ENCODE measurements at regions not wholly inside any gene's neighbourhood (a gene's known extent, or its start where the extent isn't known, plus 50 kb on each side); places are given as distances from the start of the nearest gene placed in this dataset.

GRCh38 chr10:130359711-130360110, 223.5 kb downstream of the GLRX3 start:
- H2BK120ac ChIP-seq (ENCODE audit: low read depth, low read length): no peak overlapping the region
- no peak overlapping the region for H3K4me2 ChIP-seq (ENCODE audit: low read depth, low read length)
- no peaks in the 10 kb centered on the region for H3K9me1 ChIP-seq (ENCODE audit: insufficient read depth, low read length)
- H3K9ac ChIP-seq (ENCODE audit: low read depth, low read length): no peak overlapping the region
- H3K36me3 ChIP-seq (ENCODE audit: control insufficient read depth, insufficient read depth, low read length): no peaks in the 10 kb centered on the region
- H2AK9ac ChIP-seq (replicated peaks; ENCODE audit: low read depth, low read length, poor library complexity): no peak overlapping the region
- H3K23ac ChIP-seq (ENCODE audit: low read depth, low read length): no peak overlapping the region
- ATAC-seq (ENCODE audit: low read depth): no peak
- TF ChIP-seq, protein P1, sequence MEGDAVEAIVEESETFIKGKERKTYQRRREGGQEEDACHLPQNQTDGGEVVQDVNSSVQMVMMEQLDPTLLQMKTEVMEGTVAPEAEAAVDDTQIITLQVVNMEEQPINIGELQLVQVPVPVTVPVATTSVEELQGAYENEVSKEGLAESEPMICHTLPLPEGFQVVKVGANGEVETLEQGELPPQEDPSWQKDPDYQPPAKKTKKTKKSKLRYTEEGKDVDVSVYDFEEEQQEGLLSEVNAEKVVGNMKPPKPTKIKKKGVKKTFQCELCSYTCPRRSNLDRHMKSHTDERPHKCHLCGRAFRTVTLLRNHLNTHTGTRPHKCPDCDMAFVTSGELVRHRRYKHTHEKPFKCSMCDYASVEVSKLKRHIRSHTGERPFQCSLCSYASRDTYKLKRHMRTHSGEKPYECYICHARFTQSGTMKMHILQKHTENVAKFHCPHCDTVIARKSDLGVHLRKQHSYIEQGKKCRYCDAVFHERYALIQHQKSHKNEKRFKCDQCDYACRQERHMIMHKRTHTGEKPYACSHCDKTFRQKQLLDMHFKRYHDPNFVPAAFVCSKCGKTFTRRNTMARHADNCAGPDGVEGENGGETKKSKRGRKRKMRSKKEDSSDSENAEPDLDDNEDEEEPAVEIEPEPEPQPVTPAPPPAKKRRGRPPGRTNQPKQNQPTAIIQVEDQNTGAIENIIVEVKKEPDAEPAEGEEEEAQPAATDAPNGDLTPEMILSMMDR (conservative IDR thresholded peaks at IDR 0.05; ENCODE audit: low read depth, low read length): no peak
- TF ChIP-seq FOS (IDR thresholded peaks at IDR 0.05; ENCODE audit: low read depth, low read length): no peak
- TF ChIP-seq, protein P2, sequence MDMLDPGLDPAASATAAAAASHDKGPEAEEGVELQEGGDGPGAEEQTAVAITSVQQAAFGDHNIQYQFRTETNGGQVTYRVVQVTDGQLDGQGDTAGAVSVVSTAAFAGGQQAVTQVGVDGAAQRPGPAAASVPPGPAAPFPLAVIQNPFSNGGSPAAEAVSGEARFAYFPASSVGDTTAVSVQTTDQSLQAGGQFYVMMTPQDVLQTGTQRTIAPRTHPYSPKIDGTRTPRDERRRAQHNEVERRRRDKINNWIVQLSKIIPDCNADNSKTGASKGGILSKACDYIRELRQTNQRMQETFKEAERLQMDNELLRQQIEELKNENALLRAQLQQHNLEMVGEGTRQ (IDR thresholded peaks at IDR 0.05; ENCODE audit: low read depth, low read length): no peak
- TF ChIP-seq RCOR1 (IDR thresholded peaks at IDR 0.05; ENCODE audit: insufficient replicate concordance, low read length): no peak
- no peak for TF ChIP-seq CHD1 (IDR thresholded peaks at IDR 0.05; ENCODE audit: low read depth, low read length)
- no peak for TF ChIP-seq NFE2L2 (IDR thresholded peaks at IDR 0.05; ENCODE audit: low read depth, low read length)
- no peak for TF ChIP-seq MXI1 (IDR thresholded peaks at IDR 0.05; ENCODE audit: borderline replicate concordance, low read depth, low read length)
- TF ChIP-seq MAFK (IDR thresholded peaks at IDR 0.05; ENCODE audit: low read depth, low read length): no peak
- no peak for TF ChIP-seq RFX5 (IDR thresholded peaks at IDR 0.05; ENCODE audit: low read depth, low read length)
- TF ChIP-seq ELK1 (IDR thresholded peaks at IDR 0.05; ENCODE audit: borderline replicate concordance, low read depth, low read length): no peak
- TF ChIP-seq MAZ (IDR thresholded peaks at IDR 0.05; ENCODE audit: borderline replicate concordance, low read depth, low read length): no peak
- no peak for TF ChIP-seq POLR2A (IDR thresholded peaks at IDR 0.05; ENCODE audit: low read depth, low read length)
- TF ChIP-seq SMC3 (IDR thresholded peaks at IDR 0.05; ENCODE audit: low read depth, low read length): no peak
- TF ChIP-seq RAD21 (IDR thresholded peaks at IDR 0.05; ENCODE audit: low read length): no peak
- no peak for TF ChIP-seq BHLHE40 (IDR thresholded peaks at IDR 0.05; ENCODE audit: low read depth, low read length)
- no peak for TF ChIP-seq CEBPB (IDR thresholded peaks at IDR 0.05; ENCODE audit: low read depth, low read length)
- peaks cover 53% of the 10 kb centered on the region for H3K9me3 ChIP-seq (ENCODE audit: control insufficient read depth, insufficient read depth, low read length)
- H3K79me1 ChIP-seq (ENCODE audit: low read depth in 1 of 2, low read length in 2 of 2): no peaks in the 10 kb centered on the region
- no peak overlapping the region for H3K27ac ChIP-seq (ENCODE audit: insufficient read depth, low read length)
- H2BK20ac ChIP-seq (ENCODE audit: low read depth, low read length): no peak overlapping the region
- intact Hi-C loops (cut with micrococcal nuclease) (no loop called here), dilution Hi-C loops (cut with HindIII; ENCODE audit: low sequenced_read_pairs, unreplicated experiment) (no loop called here), in situ Hi-C loops (cut with MboI; ENCODE audit: low sequenced_read_pairs) (no loop called here)
- no peak overlapping the region for H2AK5ac ChIP-seq (ENCODE audit: low read depth, low read length)
- H2AFZ ChIP-seq (replicated peaks; ENCODE audit: low read length, poor library complexity): no peak overlapping the region
- H4K20me1 ChIP-seq (ENCODE audit: insufficient read depth, low read length): no peaks in the 10 kb centered on the region
- no TSS peak for BruUV-seq (replicated peaks)
- H3K27me3 ChIP-seq (ENCODE audit: control insufficient read depth, insufficient read depth, low read length): no peaks in the 10 kb centered on the region
- no peak overlapping the region for H2BK15ac ChIP-seq (ENCODE audit: low read depth, low read length)
- H3K14ac ChIP-seq (replicated peaks; ENCODE audit: low read depth, low read length): no peak overlapping the region
- no peak for DNase-seq
- no peaks in the 10 kb centered on the region for H3K4me1 ChIP-seq (ENCODE audit: control insufficient read depth, insufficient read depth, low read length)
- H3K4ac ChIP-seq (ENCODE audit: low read depth, low read length): no peak overlapping the region
- no peak overlapping the region for H3K56ac ChIP-seq (ENCODE audit: extremely low read depth, insufficient read depth, low read length)
- H4K8ac ChIP-seq (ENCODE audit: low read depth in 2 of 2, low read length in 2 of 2): no peak overlapping the region
- no peak overlapping the region for H4K5ac ChIP-seq (ENCODE audit: low read depth, low read length)
- H3K4me3 ChIP-seq (ENCODE audit: insufficient read depth, low read depth, low read length): no peak overlapping the region
- ChIA-PET CTCF (no interaction called here), POLR2A (ENCODE audit: unreplicated experiment) (no interaction called here)
- H2BK5ac ChIP-seq (ENCODE audit: low read depth, low read length, poor library complexity, severe bottlenecking): no peak overlapping the region
- H4K91ac ChIP-seq (ENCODE audit: insufficient read depth, low read depth, low read length): no peak overlapping the region
- 61% methylated on average over 3 of the region's 12 CpGs; no CpG with 5 or more reads in 1 of the 2 experiments for WGBS, 2 experiments (ENCODE audit: extremely low coverage in 2 of 2, insufficient read length in 1 of 2)
- no peak overlapping the region for H3K18ac ChIP-seq (ENCODE audit: low read depth, low read length)
